HT1080 (cell line): ENCODE measurements at regions not wholly inside any gene's neighbourhood (a gene's known extent, or its start where the extent isn't known, plus 50 kb on each side); places are given as distances from the start of the nearest gene placed in this dataset. TPM values are rescaled to one million over a fixed set of nuclear protein-coding genes. Genes with fewer than 3 reads are reported as not detected.

Experiments
- DNase-seq: peaks from one replicate; pipeline ENCODE4 v3.0.0-alpha.2; 2015; ENCODE audit warnings: low read depth
- small RNA-seq: library from RNA; depleted of rRNA; stranded (forward); fragments of <200 nt; gene quantifications from one replicate; pipeline ENCODE3, GENCODE V24; 2014

DNA sequence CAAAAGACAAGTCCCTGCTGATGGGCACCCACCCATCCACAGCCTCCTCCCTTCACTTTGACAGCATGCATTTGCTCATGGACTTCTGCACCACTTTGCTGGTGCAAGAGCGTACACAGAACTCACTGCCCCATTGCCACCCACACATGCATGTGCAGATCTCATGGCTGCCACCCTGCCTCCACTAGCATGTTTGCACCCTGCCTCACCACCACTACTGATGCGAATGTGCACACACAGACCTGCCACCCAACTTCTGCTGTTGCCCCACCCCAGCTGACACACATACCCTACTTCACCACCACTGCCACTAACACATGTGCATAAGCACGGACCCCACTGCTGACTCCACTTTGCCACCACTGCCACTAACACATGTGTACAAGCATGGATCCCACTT is 64.9 kb upstream of the EYS start:
- no peak for DNase-seq

DNA sequence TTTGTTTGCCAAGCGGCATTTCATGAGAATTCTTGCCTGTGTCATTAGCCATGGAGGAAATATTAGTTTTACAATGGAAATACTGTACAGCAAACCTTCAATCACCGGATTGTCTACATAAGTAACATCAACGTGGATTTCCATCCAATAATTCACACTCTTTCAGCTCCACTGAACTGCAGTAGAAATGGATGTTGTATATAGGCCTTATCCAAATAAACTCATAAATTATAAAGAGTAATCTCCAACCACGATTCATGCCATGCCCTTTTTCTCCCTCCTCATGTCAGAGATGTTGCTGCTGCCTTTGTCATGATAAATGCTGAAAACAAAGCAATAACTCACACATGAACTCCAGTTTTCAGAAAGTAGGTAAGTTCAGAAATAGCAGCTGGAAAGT is 54.9 kb upstream of the EYS start:
- no peak for DNase-seq

- peak; percentile 89 for DNase-seq
Observed at GRCh38 chr6:65760285-65760684, 53.3 kb upstream of the EYS start.

Small RNA genes lying in the stretch of these regions (small RNA-seq; reads per million reads assigned to genes)
- not detected for gene RF00019
- not detected for gene RF00571
- gene RNA5SP208 = 0.57 reads per million, percentile 58 among the genes with 10 or more reads in this experiment
- gene RNU6-280P = not detected
- gene RNU7-66P = not detected
